CD4-positive, alpha-beta T cell (primary cell): ENCODE measurements at regions not wholly inside any gene's neighbourhood (a gene's known extent, or its start where the extent isn't known, plus 50 kb on each side); places are given as distances from the start of the nearest gene placed in this dataset.

Experiments
- ATAC-seq: fragments of 200-7000 bp; cut with Tn5 transposase; one replicate; pipeline ENCODE4 v1.10.0; 2022; ENCODE audit warnings: mild to moderate bottlenecking; ENCODE audit not compliant: poor library complexity
- CTCF ChIA-PET: fragments of 350-600 bp; sonication (Branson Sonifier 250); formaldehyde crosslinking; loops from one replicate; lab custom pipeline; 2021; ENCODE audit warnings: antibody characterized with exemption, inconsistent platforms; lab: Charles Lee
- POLR2A ChIA-PET: fragments of 350-600 bp; sonication (Branson Sonifier 250); formaldehyde crosslinking; loops from one replicate; lab custom pipeline; 2021; ENCODE audit warnings: antibody characterized with exemption, inconsistent platforms; lab: Charles Lee
- DNase-seq, 14 experiments: peaks; one replicate each; pipeline ENCODE4 v3.0.0-alpha.2; 2013 to 2020; ENCODE audit warnings: mixed read lengths in 2 of 14
- H3K27ac ChIP-seq, 2 donors: one replicate each; pipeline versions ENCODE4 v1.5.1 to v1.7.0; 2013; ENCODE audit warnings: low read length in 2 of 2, low read depth in 1 of 2, mild to moderate bottlenecking in 1 of 2
- H3K27me3 ChIP-seq, 2 experiments: 1 replicate in 1 of 2; 2 replicates in 1 of 2; pipeline versions ENCODE4 v1.6.1 to v1.7.0; 2013; ENCODE audit warnings: low read length in 2 of 2, control low read depth in 1 of 2, mild to moderate bottlenecking in 1 of 2, moderate library complexity in 1 of 2; ENCODE audit not compliant: insufficient read depth in 2 of 2, control insufficient read depth in 1 of 2
- H3K36me3 ChIP-seq: one replicate; pipeline ENCODE4 v1.6.1; 2013; ENCODE audit warnings: low read length, control low read depth; ENCODE audit not compliant: insufficient read depth
- H3K4me1 ChIP-seq: one replicate; pipeline ENCODE4 v1.6.1; 2013; ENCODE audit warnings: low read length, control low read depth; ENCODE audit not compliant: insufficient read depth
- H3K4me3 ChIP-seq: one replicate; pipeline ENCODE4 v1.5.1; 2013; ENCODE audit warnings: mild to moderate bottlenecking, low read length, moderate library complexity
- H3K9me3 ChIP-seq, 2 experiments: 1 replicate in 1 of 2; 2 replicates in 1 of 2; pipeline versions ENCODE4 v1.6.1 to v1.7.0; 2013; ENCODE audit warnings: low read length in 2 of 2, mild to moderate bottlenecking in 2 of 2, control low read depth in 1 of 2, moderate library complexity in 1 of 2; ENCODE audit not compliant: control insufficient read depth in 1 of 2, insufficient read depth in 1 of 2
- H3K27ac Mint-ChIP-seq: one replicate; pipeline ENCODE4 v1.8.0; 2020; ENCODE audit warnings: mixed read lengths
- H3K27me3 Mint-ChIP-seq: one replicate; pipeline ENCODE4 v1.8.0; 2021; ENCODE audit warnings: mixed read lengths
- H3K36me3 Mint-ChIP-seq: one replicate; pipeline ENCODE4 v1.8.0; 2021; ENCODE audit warnings: low read depth, mixed read lengths
- H3K4me1 Mint-ChIP-seq: one replicate; pipeline ENCODE4 v1.8.0; 2021; ENCODE audit warnings: low read depth, mixed read lengths
- H3K4me3 Mint-ChIP-seq: one replicate; pipeline ENCODE4 v1.8.0; 2020; ENCODE audit warnings: mild to moderate bottlenecking, mixed read lengths
- H3K9me3 Mint-ChIP-seq: one replicate; pipeline ENCODE4 v1.8.0; 2020; ENCODE audit warnings: mixed read lengths
- intact Hi-C, 2 experiments: fragments of 100-400 bp; cut with DNase I in 1 of 2; cut with micrococcal nuclease in 1 of 2; formaldehyde crosslinking; loops; one replicate each; pipeline versions ENCODE4 v1.15.1 to v1.9.0; 2023 to 2025; cut with DNase I, micrococcal nuclease
- TF ChIP-seq, protein P1 (sequence below): fragments of 200-600 bp; IDR thresholded peaks from one replicate; pipeline ENCODE4 v1.8.0; 2022; ENCODE audit warnings: antibody characterized with exemption, mild to moderate bottlenecking

DNA sequence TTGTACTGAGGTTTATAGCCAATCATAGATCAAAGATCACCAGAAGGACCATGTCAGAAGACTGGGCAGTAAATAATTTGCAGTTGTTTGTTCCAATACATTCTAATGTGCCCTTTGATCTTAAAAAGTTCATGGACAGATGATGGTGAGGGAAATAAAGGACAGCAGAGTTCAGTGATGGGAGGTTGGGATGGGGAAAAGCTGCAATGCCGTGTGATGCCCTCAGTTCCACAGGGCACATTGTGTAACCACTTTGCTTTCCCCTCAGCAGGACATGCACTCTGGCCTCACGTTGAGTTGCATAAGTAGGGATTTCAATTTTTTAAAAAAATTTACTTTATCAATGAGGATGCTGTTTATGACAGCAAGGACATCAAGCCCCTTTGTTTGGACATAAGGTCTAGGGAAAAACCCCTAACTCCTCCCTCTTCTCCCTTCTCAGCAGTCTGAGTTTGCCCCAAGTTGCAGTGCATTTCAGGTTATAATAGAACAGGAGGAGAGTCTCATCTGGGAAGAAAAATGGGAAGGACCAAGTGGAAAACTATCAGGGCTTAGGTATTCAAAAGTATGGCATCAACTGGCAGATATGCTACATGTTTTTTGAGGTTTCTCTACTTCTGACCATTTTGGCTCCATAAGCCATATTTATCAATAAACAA is 83.1 kb upstream of the TMED7 start:
- POLR2A ChIA-PET = no interaction called here
- Mint-ChIP-seq H3K27ac (no peak overlapping the region), H3K9me3 (peaks cover 6% of the 10 kb centered on the region), H3K27me3 (peaks cover 9% of the 10 kb centered on the region), H3K4me3 (no peak overlapping the region), H3K4me1 (no peaks in the 10 kb centered on the region), H3K36me3 (no peaks in the 10 kb centered on the region)
- no peaks in the 10 kb centered on the region for H3K4me1 ChIP-seq
- H3K9me3 ChIP-seq = peaks cover 0 to 3% of the 10 kb centered on the region in 2 experiments
- no peak for DNase-seq
- intact Hi-C loops = no loop called here
- no peak overlapping the region for H3K4me3 ChIP-seq
- no peak for ATAC-seq
- CTCF ChIA-PET = no interaction called here
- TF ChIP-seq, protein P1, sequence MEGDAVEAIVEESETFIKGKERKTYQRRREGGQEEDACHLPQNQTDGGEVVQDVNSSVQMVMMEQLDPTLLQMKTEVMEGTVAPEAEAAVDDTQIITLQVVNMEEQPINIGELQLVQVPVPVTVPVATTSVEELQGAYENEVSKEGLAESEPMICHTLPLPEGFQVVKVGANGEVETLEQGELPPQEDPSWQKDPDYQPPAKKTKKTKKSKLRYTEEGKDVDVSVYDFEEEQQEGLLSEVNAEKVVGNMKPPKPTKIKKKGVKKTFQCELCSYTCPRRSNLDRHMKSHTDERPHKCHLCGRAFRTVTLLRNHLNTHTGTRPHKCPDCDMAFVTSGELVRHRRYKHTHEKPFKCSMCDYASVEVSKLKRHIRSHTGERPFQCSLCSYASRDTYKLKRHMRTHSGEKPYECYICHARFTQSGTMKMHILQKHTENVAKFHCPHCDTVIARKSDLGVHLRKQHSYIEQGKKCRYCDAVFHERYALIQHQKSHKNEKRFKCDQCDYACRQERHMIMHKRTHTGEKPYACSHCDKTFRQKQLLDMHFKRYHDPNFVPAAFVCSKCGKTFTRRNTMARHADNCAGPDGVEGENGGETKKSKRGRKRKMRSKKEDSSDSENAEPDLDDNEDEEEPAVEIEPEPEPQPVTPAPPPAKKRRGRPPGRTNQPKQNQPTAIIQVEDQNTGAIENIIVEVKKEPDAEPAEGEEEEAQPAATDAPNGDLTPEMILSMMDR = no peak
- H3K36me3 ChIP-seq = no peaks in the 10 kb centered on the region
- H3K27ac ChIP-seq = no peak overlapping the region
- peaks cover 0 to 4% of the 10 kb centered on the region in 2 experiments for H3K27me3 ChIP-seq

DNA sequence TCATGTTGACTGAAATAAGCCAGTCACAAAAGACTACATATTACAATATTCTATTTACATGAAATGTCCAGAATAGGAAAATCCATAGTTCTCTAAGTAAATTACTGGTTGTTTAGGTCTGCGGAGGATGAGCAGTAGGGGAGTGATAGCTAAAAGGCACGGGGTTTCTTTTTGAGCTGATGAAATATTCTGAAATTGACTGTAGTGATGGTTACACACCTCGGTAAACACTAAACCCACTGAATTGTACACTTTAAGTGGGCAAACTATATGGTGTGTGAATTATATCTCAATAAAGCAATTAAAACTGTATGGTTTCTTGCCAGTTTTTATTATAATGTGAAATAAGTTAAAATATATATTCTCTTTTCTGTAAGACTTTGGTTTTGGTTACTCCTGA is 77.7 kb upstream of the TMED7 start:
- Mint-ChIP-seq H3K27ac (no peak overlapping the region), H3K9me3 (no peaks in the 10 kb centered on the region), H3K4me1 (no peaks in the 10 kb centered on the region), H3K36me3 (no peaks in the 10 kb centered on the region), H3K27me3 (peaks cover 8% of the 10 kb centered on the region), H3K4me3 (no peak overlapping the region)
- no peak overlapping the region for H3K4me3 ChIP-seq
- H3K27ac ChIP-seq = no peak overlapping the region
- intact Hi-C loops = no loop called here
- ATAC-seq (no peak), DNase-seq (no peak)
- H3K9me3 ChIP-seq = no peaks in the 10 kb centered on the region
- H3K36me3 ChIP-seq = no peaks in the 10 kb centered on the region
- H3K4me1 ChIP-seq = no peaks in the 10 kb centered on the region
- TF ChIP-seq, protein P1 = no peak
- CTCF ChIA-PET = no interaction called here
- POLR2A ChIA-PET = no interaction called here
- H3K27me3 ChIP-seq = peaks cover 0 to 3% of the 10 kb centered on the region in 2 experiments

DNA sequence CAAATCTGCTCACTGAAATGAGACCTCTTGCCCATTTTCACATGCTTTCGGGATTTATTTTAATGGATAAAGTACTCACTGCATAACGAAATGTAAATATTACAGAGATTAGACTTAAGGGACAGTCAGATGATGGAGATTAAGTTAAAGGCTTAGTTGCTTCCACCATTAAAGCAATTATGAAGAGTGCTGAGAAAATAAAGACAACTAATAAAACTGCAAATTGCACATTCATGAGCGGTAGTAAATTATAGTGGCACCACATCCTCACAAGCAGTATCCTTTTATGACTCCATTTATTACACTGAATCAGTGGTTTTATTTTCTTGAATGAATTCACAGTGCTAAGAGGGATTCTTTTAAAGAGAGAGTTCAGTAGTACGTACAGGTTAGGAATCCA is 76.2 kb upstream of the TMED7 start:
- TF ChIP-seq, protein P1 = no peak

More for the DNA sequence above, 76.2 kb upstream of the TMED7 start:
- H3K27me3 Mint-ChIP-seq = peaks cover 7% of the 10 kb centered on the region
- DNase-seq = no peak
- Histone ChIP-seq H3K27me3 (peaks cover 0 to 3% of the 10 kb centered on the region in 2 experiments), H3K36me3 (no peaks in the 10 kb centered on the region), H3K4me1 (no peaks in the 10 kb centered on the region), H3K27ac (no peak overlapping the region), H3K4me3 (no peak overlapping the region), H3K9me3 (no peaks in the 10 kb centered on the region)
- H3K4me3 Mint-ChIP-seq = no peak overlapping the region
- CTCF ChIA-PET = no interaction called here
- POLR2A ChIA-PET = no interaction called here
- no peak overlapping the region for H3K27ac Mint-ChIP-seq
- H3K36me3 Mint-ChIP-seq = no peaks in the 10 kb centered on the region
- no peaks in the 10 kb centered on the region for H3K4me1 Mint-ChIP-seq
- ATAC-seq = no peak
- intact Hi-C loops = no loop called here
- H3K9me3 Mint-ChIP-seq = no peaks in the 10 kb centered on the region
